ENCODE measurements at regions not wholly inside any gene's neighbourhood (a gene's known extent, or its start where the extent isn't known, plus 50 kb on each side); places are given as distances from the start of the nearest gene placed in this dataset.

- no peaks in the 10 kb centered on the region for H3K4me1 ChIP-seq (ENCODE audit: control insufficient read depth, extremely low read depth, insufficient read depth, low read length)
- BruUV-seq (replicated peaks), result no TSS peak
- H3K9me3 ChIP-seq (replicated peaks; ENCODE audit: control insufficient read depth, insufficient read depth, low read length), result no peaks in the 10 kb centered on the region
- POLR2A ChIA-PET, result no interaction called here
- DNase-seq (ENCODE audit: low read depth, low spot score) (no peak), FAIRE-seq (no peak)
- CTCF ChIA-PET, result no interaction called here
- no peaks in the 10 kb centered on the region for H3K9me1 ChIP-seq (replicated peaks; ENCODE audit: control insufficient read depth, extremely low read depth, insufficient read depth, low read length)
- no peaks in the 10 kb centered on the region for H4K20me1 ChIP-seq (replicated peaks; ENCODE audit: control insufficient read depth, extremely low read depth, insufficient read depth, low read length)
- no peak for TF ChIP-seq MYC (IDR thresholded peaks at IDR 0.05; ENCODE audit: low read depth, low read length)
- TF ChIP-seq MAX (IDR thresholded peaks at IDR 0.05; ENCODE audit: insufficient read depth, insufficient read length), result no peak
- H3K4me2 ChIP-seq (ENCODE audit: insufficient read depth, low read length), result no peak overlapping the region
- no peak overlapping the region for H3K9ac ChIP-seq (replicated peaks; ENCODE audit: extremely low read depth, insufficient read depth, low read length)
- no peak overlapping the region for H2AFZ ChIP-seq (ENCODE audit: low read depth, low read length)
- no peaks in the 10 kb centered on the region for H3K79me2 ChIP-seq (ENCODE audit: control insufficient read depth, insufficient read depth, low read length)
- no peaks in the 10 kb centered on the region for H3K27me3 ChIP-seq (ENCODE audit: control insufficient read depth in 2 of 2, insufficient read depth in 2 of 2, low read length in 2 of 2)
- H3K27ac ChIP-seq (ENCODE audit: insufficient read depth, low read depth, low read length), result no peak overlapping the region
- no peaks in the 10 kb centered on the region for H3K36me3 ChIP-seq (ENCODE audit: control insufficient read depth in 2 of 2, extremely low read depth in 1 of 2, insufficient read depth in 2 of 2, low read length in 2 of 2)
- intact Hi-C loops (cut with micrococcal nuclease) (no loop called here), dilution Hi-C loops (cut with MboI; ENCODE audit: extremely low pct_ligation_motif_present, low sequenced_read_pairs) (no loop called here)
- H3K4me3 ChIP-seq (replicated peaks in 1 of 3; ENCODE audit: insufficient read depth in 1 of 3, low read depth in 1 of 3, low read length in 3 of 3), result no peak overlapping the region
Measured at GRCh38 chr7:42756841-42757240, 155.0 kb downstream of the C7orf25 start.

DNA sequence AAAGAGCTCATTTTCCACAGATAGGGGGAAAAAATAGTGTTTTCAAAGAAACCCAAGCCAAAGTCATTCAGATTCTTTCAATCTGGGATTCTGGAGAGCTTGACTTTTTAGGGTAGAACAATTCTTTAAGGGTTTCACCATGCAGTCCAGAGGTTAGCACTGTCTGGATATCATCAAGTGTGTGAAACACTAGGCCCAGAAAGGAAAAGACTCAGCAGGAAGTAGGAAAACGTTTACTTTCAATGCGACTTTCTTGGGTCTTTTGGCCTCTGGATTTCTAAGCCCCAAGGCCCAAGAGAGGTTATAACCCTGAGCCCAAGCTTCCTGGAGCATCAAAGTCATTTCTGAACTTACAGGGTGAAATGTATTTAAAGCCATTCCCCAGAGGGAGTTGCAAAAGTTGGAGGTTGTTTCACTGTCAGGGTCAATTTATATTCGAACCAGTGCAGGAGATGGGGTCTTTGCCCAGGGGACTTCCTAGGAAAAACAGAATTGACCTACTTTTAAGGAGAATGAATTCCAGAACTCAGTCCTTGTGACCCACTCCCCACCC, 158.0 kb downstream of the C7orf25 start:
- no TSS peak for BruUV-seq (replicated peaks)
- H3K4me3 ChIP-seq (replicated peaks in 1 of 3; ENCODE audit: insufficient read depth in 1 of 3, low read depth in 1 of 3, low read length in 3 of 3), result no peak overlapping the region
- POLR2A ChIA-PET, result no interaction called here
- H4K20me1 ChIP-seq (replicated peaks; ENCODE audit: control insufficient read depth, extremely low read depth, insufficient read depth, low read length), result no peaks in the 10 kb centered on the region
- TF ChIP-seq JUN (IDR thresholded peaks at IDR 0.05; ENCODE audit: borderline replicate concordance, insufficient read depth, insufficient read length, low read depth) (no peak), POLR2A (IDR thresholded peaks at IDR 0.05; ENCODE audit: low read depth, low read length) (no peak), MYC (IDR thresholded peaks at IDR 0.05; ENCODE audit: low read depth, low read length) (no peak), FOS (IDR thresholded peaks at IDR 0.05; ENCODE audit: borderline replicate concordance, insufficient read depth, low read length) (no peak), EZH2 (IDR thresholded peaks at IDR 0.05; ENCODE audit: borderline replicate concordance, low read depth, low read length, severe bottlenecking) (no peak), MAX (IDR thresholded peaks at IDR 0.05; ENCODE audit: insufficient read depth, insufficient read length) (no peak), POLR2AphosphoS5 (IDR thresholded peaks at IDR 0.05; ENCODE audit: insufficient read depth, low read depth, low read length) (no peak), GATA2 (IDR thresholded peaks at IDR 0.05; ENCODE audit: insufficient read depth, insufficient read length, low read depth, low read length) (no peak)
- TF ChIP-seq, protein P1, sequence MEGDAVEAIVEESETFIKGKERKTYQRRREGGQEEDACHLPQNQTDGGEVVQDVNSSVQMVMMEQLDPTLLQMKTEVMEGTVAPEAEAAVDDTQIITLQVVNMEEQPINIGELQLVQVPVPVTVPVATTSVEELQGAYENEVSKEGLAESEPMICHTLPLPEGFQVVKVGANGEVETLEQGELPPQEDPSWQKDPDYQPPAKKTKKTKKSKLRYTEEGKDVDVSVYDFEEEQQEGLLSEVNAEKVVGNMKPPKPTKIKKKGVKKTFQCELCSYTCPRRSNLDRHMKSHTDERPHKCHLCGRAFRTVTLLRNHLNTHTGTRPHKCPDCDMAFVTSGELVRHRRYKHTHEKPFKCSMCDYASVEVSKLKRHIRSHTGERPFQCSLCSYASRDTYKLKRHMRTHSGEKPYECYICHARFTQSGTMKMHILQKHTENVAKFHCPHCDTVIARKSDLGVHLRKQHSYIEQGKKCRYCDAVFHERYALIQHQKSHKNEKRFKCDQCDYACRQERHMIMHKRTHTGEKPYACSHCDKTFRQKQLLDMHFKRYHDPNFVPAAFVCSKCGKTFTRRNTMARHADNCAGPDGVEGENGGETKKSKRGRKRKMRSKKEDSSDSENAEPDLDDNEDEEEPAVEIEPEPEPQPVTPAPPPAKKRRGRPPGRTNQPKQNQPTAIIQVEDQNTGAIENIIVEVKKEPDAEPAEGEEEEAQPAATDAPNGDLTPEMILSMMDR (IDR thresholded peaks at IDR 0.05; ENCODE audit: extremely low read depth in 1 of 2, insufficient read depth in 1 of 2, low read depth in 1 of 2, low read length in 2 of 2), result no peak
- H3K9me1 ChIP-seq (replicated peaks; ENCODE audit: control insufficient read depth, extremely low read depth, insufficient read depth, low read length), result no peaks in the 10 kb centered on the region
- no peak overlapping the region for H3K4me2 ChIP-seq (ENCODE audit: insufficient read depth, low read length)
- H3K9ac ChIP-seq (replicated peaks; ENCODE audit: extremely low read depth, insufficient read depth, low read length), result no peak overlapping the region
- H2AFZ ChIP-seq (ENCODE audit: low read depth, low read length), result no peak overlapping the region
- CTCF ChIA-PET, result no interaction called here
- H3K4me1 ChIP-seq (ENCODE audit: control insufficient read depth, extremely low read depth, insufficient read depth, low read length), result no peaks in the 10 kb centered on the region
- dilution Hi-C loops (cut with MboI; ENCODE audit: extremely low pct_ligation_motif_present, low sequenced_read_pairs), result no loop called here
- no peaks in the 10 kb centered on the region for H3K27me3 ChIP-seq (ENCODE audit: control insufficient read depth in 2 of 2, insufficient read depth in 2 of 2, low read length in 2 of 2)
- DNase-seq (ENCODE audit: low read depth, low spot score) (no peak), FAIRE-seq (no peak)
- no peaks in the 10 kb centered on the region for H3K36me3 ChIP-seq (ENCODE audit: control insufficient read depth in 2 of 2, extremely low read depth in 1 of 2, insufficient read depth in 2 of 2, low read length in 2 of 2)
- H3K9me3 ChIP-seq (replicated peaks; ENCODE audit: control insufficient read depth, insufficient read depth, low read length), result no peaks in the 10 kb centered on the region
- no peaks in the 10 kb centered on the region for H3K79me2 ChIP-seq (ENCODE audit: control insufficient read depth, insufficient read depth, low read length)
- intact Hi-C loops (cut with micrococcal nuclease), result no loop called here
- H3K27ac ChIP-seq (ENCODE audit: insufficient read depth, low read depth, low read length), result no peak overlapping the region
